Effector memory CD4-positive, alpha-beta T cell (primary cell): ENCODE measurements at regions not wholly inside any gene's neighbourhood (a gene's known extent, or its start where the extent isn't known, plus 50 kb on each side); places are given as distances from the start of the nearest gene placed in this dataset.
"Not testable (repeated sequence)": the region's sequence is repeated elsewhere in the genome, so short reads cannot be mapped to it uniquely, and the experiment has no call there.

ENCODE experiments used
- DNase-seq, 3 donors: peaks; one replicate each; pipeline ENCODE4 v3.0.0-alpha.2; 2020
- H3K27ac ChIP-seq: 2 replicates; pipeline ENCODE4 v1.7.0; 2013; ENCODE audit warnings: mild to moderate bottlenecking, low read length, moderate library complexity; ENCODE audit not compliant: insufficient read depth, poor library complexity, severe bottlenecking
- H3K27me3 ChIP-seq: replicated peaks from 2 replicates; pipeline ENCODE4 v1.7.0; 2013; ENCODE audit warnings: mild to moderate bottlenecking, low read length; ENCODE audit not compliant: insufficient read depth, control insufficient read depth, poor library complexity, severe bottlenecking
- H3K36me3 ChIP-seq: 2 replicates; pipeline ENCODE4 v1.7.0; 2013; ENCODE audit warnings: mild to moderate bottlenecking, low read length, moderate library complexity; ENCODE audit not compliant: control insufficient read depth, insufficient read depth
- H3K4me1 ChIP-seq: 2 replicates; pipeline ENCODE4 v1.7.0; 2013; ENCODE audit warnings: low read length, mild to moderate bottlenecking; ENCODE audit not compliant: control insufficient read depth, insufficient read depth, poor library complexity, severe bottlenecking
- H3K4me3 ChIP-seq: 2 replicates; pipeline ENCODE4 v1.7.0; 2013; ENCODE audit warnings: low read length, low read depth, mild to moderate bottlenecking; ENCODE audit not compliant: insufficient read depth, poor library complexity, severe bottlenecking
- H3K9me3 ChIP-seq: 2 replicates; pipeline ENCODE4 v1.7.0; 2013; ENCODE audit warnings: mild to moderate bottlenecking, low read length, moderate library complexity; ENCODE audit not compliant: control insufficient read depth

GRCh38 chr7:32219831-32220230, 149.6 kb upstream of the PDE1C start:
- not testable (repeated sequence) for H3K27ac ChIP-seq, H3K27me3 ChIP-seq, H3K9me3 ChIP-seq, H3K4me3 ChIP-seq, DNase-seq, H3K4me1 ChIP-seq, H3K36me3 ChIP-seq

- H3K4me3 ChIP-seq, result no peak overlapping the region
Measured at GRCh38 chr7:32219416-32219815, 149.2 kb upstream of the PDE1C start.

GRCh38 chr7:32218741-32219288, 148.6 kb upstream of the PDE1C start:
- Histone ChIP-seq H3K27me3 (no peaks in the 10 kb centered on the region), H3K4me3 (no peak overlapping the region), H3K36me3 (no peaks in the 10 kb centered on the region), H3K27ac (no peak overlapping the region), H3K4me1 (no peaks in the 10 kb centered on the region), H3K9me3 (no peaks in the 10 kb centered on the region)
- no peak for DNase-seq

More at GRCh38 chr7:32219416-32219815, 149.2 kb upstream of the PDE1C start:
- Histone ChIP-seq H3K36me3 (no peaks in the 10 kb centered on the region), H3K9me3 (no peaks in the 10 kb centered on the region), H3K27me3 (no peaks in the 10 kb centered on the region), H3K4me1 (no peaks in the 10 kb centered on the region), H3K27ac (no peak overlapping the region)
- DNase-seq, result no peak

- DNase-seq, result no peak
Measured at GRCh38 chr7:32218154-32218467, 147.9 kb upstream of the PDE1C start.

GRCh38 chr7:32217341-32218153, 147.3 kb upstream of the PDE1C start:
- DNase-seq, result no peak
- H3K4me3 ChIP-seq, result no peak overlapping the region
- no peaks in the 10 kb centered on the region for H3K4me1 ChIP-seq
- no peaks in the 10 kb centered on the region for H3K27me3 ChIP-seq
- no peak overlapping the region for H3K27ac ChIP-seq
- no peaks in the 10 kb centered on the region for H3K9me3 ChIP-seq
- no peaks in the 10 kb centered on the region for H3K36me3 ChIP-seq

More at GRCh38 chr7:32218154-32218467, 147.9 kb upstream of the PDE1C start:
- no peaks in the 10 kb centered on the region for H3K27me3 ChIP-seq
- H3K36me3 ChIP-seq, result no peaks in the 10 kb centered on the region
- no peak overlapping the region for H3K4me3 ChIP-seq
- H3K9me3 ChIP-seq, result no peaks in the 10 kb centered on the region
- H3K4me1 ChIP-seq, result no peaks in the 10 kb centered on the region
- no peak overlapping the region for H3K27ac ChIP-seq

GRCh38 chr7:32216759-32217158, 146.6 kb upstream of the PDE1C start:
- Histone ChIP-seq H3K36me3 (no peaks in the 10 kb centered on the region), H3K4me1 (no peaks in the 10 kb centered on the region), H3K27ac (no peak overlapping the region), H3K4me3 (no peak overlapping the region), H3K27me3 (no peaks in the 10 kb centered on the region), H3K9me3 (no peaks in the 10 kb centered on the region)
- no peak for DNase-seq

- Histone ChIP-seq H3K27ac (no peak overlapping the region), H3K36me3 (no peaks in the 10 kb centered on the region), H3K9me3 (no peaks in the 10 kb centered on the region), H3K4me3 (no peak overlapping the region), H3K4me1 (no peaks in the 10 kb centered on the region), H3K27me3 (no peaks in the 10 kb centered on the region)
- no peak for DNase-seq
Measured at GRCh38 chr7:32215697-32216096, 145.5 kb upstream of the PDE1C start.

- DNase-seq, result no peak
- H3K27ac ChIP-seq, result no peak overlapping the region
- no peaks in the 10 kb centered on the region for H3K9me3 ChIP-seq
- no peaks in the 10 kb centered on the region for H3K4me1 ChIP-seq
- no peaks in the 10 kb centered on the region for H3K36me3 ChIP-seq
- no peaks in the 10 kb centered on the region for H3K27me3 ChIP-seq
- H3K4me3 ChIP-seq, result no peak overlapping the region
Measured at GRCh38 chr7:32214913-32215312, 144.7 kb upstream of the PDE1C start.

- H3K4me3 ChIP-seq, result no peak overlapping the region
- no peaks in the 10 kb centered on the region for H3K9me3 ChIP-seq
- no peaks in the 10 kb centered on the region for H3K27me3 ChIP-seq
- no peaks in the 10 kb centered on the region for H3K4me1 ChIP-seq
- DNase-seq, result no peak
- H3K27ac ChIP-seq, result no peak overlapping the region
- no peaks in the 10 kb centered on the region for H3K36me3 ChIP-seq
Measured at GRCh38 chr7:32212321-32212720, 142.1 kb upstream of the PDE1C start.

GRCh38 chr7:32206987-32207386, 136.8 kb upstream of the PDE1C start:
- Histone ChIP-seq H3K4me3 (no peak overlapping the region), H3K27me3 (no peaks in the 10 kb centered on the region), H3K9me3 (no peaks in the 10 kb centered on the region), H3K27ac (no peak overlapping the region), H3K4me1 (no peaks in the 10 kb centered on the region), H3K36me3 (no peaks in the 10 kb centered on the region)
- DNase-seq, result no peak
